Gastrocnemius medialis (tissue), 4 donors: ENCODE measurements at regions not wholly inside any gene's neighbourhood (a gene's known extent, or its start where the extent isn't known, plus 50 kb on each side); places are given as distances from the start of the nearest gene placed in this dataset.

ENCODE experiments used
- POLR2A ChIP-seq, 2 donors: fragments of 450-650 bp; IDR thresholded peaks; one replicate each; pipeline ENCODE4 v1.6.1; 2017; ENCODE audit warnings: antibody characterized with exemption in 2 of 2, mild to moderate bottlenecking in 2 of 2, moderate library complexity in 2 of 2
- TF ChIP-seq, protein P1 (sequence below), 5 experiments: fragments of 450-650 bp in 3 of 5; fragments of 200-600 bp in 2 of 5; sonication (generic) in 2 of 5; IDR thresholded peaks in 4 of 5; conservative IDR thresholded peaks in 1 of 5; 1 replicate in 4 of 5; 2 replicates in 1 of 5; pipeline ENCODE4 v1.5.1; 2016 to 2019; ENCODE audit warnings: antibody characterized with exemption in 5 of 5, mild to moderate bottlenecking in 3 of 5, moderate library complexity in 3 of 5

DNA sequence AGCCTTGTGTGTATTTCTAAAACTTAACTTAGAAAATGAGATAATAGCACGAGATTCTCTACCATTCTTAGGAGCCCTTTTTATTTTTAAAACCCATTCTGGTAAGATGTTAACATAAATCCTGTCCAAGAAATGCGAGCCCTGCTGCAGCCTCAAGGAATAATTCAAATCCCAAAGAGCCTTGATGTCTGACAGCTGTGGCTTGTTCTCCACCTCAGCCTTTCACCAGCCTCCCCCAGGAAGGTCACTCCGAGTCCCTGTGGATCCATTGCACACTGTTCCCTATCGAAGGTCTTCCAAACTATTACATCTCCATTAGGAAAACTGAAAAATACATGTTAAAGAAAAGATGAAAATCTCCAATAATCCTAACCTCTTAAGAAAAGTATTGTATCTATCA lies 98.5 kb upstream of the S1PR3 start:
- TF ChIP-seq, protein P1, sequence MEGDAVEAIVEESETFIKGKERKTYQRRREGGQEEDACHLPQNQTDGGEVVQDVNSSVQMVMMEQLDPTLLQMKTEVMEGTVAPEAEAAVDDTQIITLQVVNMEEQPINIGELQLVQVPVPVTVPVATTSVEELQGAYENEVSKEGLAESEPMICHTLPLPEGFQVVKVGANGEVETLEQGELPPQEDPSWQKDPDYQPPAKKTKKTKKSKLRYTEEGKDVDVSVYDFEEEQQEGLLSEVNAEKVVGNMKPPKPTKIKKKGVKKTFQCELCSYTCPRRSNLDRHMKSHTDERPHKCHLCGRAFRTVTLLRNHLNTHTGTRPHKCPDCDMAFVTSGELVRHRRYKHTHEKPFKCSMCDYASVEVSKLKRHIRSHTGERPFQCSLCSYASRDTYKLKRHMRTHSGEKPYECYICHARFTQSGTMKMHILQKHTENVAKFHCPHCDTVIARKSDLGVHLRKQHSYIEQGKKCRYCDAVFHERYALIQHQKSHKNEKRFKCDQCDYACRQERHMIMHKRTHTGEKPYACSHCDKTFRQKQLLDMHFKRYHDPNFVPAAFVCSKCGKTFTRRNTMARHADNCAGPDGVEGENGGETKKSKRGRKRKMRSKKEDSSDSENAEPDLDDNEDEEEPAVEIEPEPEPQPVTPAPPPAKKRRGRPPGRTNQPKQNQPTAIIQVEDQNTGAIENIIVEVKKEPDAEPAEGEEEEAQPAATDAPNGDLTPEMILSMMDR (IDR thresholded peaks at IDR 0.05 in 4 of 5, conservative IDR thresholded peaks at IDR 0.05 in 1 of 5), result no peak
- no peak for TF ChIP-seq POLR2A (IDR thresholded peaks at IDR 0.05)
